Esophagus (tissue), 2 donors: ENCODE measurements at regions not wholly inside any gene's neighbourhood (a gene's known extent, or its start where the extent isn't known, plus 50 kb on each side); places are given as distances from the start of the nearest gene placed in this dataset.

ENCODE experiments used
- H3K27ac ChIP-seq, 2 donors: one replicate each; pipeline ENCODE4 v1.5.1; 2013; ENCODE audit warnings: low read depth in 2 of 2, mild to moderate bottlenecking in 2 of 2, inconsistent platforms in 1 of 2, low read length in 1 of 2, moderate library complexity in 1 of 2
- H3K27me3 ChIP-seq, 2 donors: one replicate each; pipeline ENCODE4 v1.6.1; 2013; ENCODE audit warnings: low read length in 2 of 2, control low read depth in 1 of 2, mild to moderate bottlenecking in 1 of 2; ENCODE audit not compliant: insufficient read depth in 2 of 2, control insufficient read depth in 1 of 2
- H3K36me3 ChIP-seq, 2 donors: one replicate each; pipeline ENCODE4 v1.6.1; 2013; ENCODE audit warnings: low read length in 1 of 2; ENCODE audit not compliant: control insufficient read depth in 2 of 2, insufficient read depth in 2 of 2
- H3K4me1 ChIP-seq, 2 donors: one replicate each; pipeline ENCODE4 v1.6.1; 2013; ENCODE audit warnings: low read length in 1 of 2; ENCODE audit not compliant: control insufficient read depth in 2 of 2, insufficient read depth in 2 of 2
- H3K4me3 ChIP-seq, 2 donors: one replicate each; pipeline ENCODE4 v1.5.1; 2013; ENCODE audit warnings: low read length in 2 of 2, mild to moderate bottlenecking in 2 of 2, low read depth in 1 of 2, moderate library complexity in 1 of 2
- H3K9me3 ChIP-seq, 2 donors: one replicate each; pipeline ENCODE4 v1.6.1; 2013; ENCODE audit warnings: mild to moderate bottlenecking in 2 of 2, low read depth in 1 of 2, low read length in 1 of 2, moderate library complexity in 1 of 2; ENCODE audit not compliant: control insufficient read depth in 2 of 2, insufficient read depth in 1 of 2
- WGBS, 2 donors: extraction: QIAGEN DNeasy Blood & Tissue Kit; methylation state at CpG; one replicate each; pipeline ENCODE4 v1.1.7; 2013; 5-methylcytosine and 5-hydroxymethylcytosine counted together
- donor health status: healthy with polysubstance abuse.
- donor health status: Bipolar disorder and iron deficiency.

- no peaks in the 10 kb centered on the region for H3K9me3 ChIP-seq
- no peak overlapping the region for H3K4me3 ChIP-seq
- 18 to 28% methylated on average over 2 of the region's 2 CpGs for WGBS, 2 donors
- peak overlapping the region in 1 of 2 donors; percentile 13 for H3K27ac ChIP-seq
- H3K36me3 ChIP-seq = no peaks in the 10 kb centered on the region
- peaks cover 0 to 3% of the 10 kb centered on the region in 2 donors for H3K4me1 ChIP-seq
- no peaks in the 10 kb centered on the region for H3K27me3 ChIP-seq
These were observed 74.6 kb downstream of the AASDHPPT start for GRCh38 chr11:106152013-106152412.

DNA sequence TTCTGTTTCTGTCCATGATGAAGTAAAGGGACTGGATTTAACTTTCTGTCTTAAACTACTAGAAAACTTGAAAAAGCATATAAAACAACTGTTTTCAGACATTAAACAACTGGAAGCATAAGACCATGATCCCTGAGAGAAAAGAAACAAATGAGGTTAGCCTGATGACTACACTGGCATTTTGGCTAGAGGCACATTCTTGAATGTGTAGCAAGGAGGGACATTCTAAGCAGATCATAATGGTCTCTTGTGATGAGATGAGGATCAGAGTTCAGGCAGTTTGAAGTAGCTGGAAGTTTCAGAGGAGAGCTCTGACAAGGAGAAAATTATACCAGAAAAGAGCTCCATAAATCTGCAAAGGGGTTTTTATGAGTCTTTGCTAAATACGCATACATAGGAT lies 75.4 kb downstream of the AASDHPPT start:
- H3K9me3 ChIP-seq = no peaks in the 10 kb centered on the region
- H3K27ac ChIP-seq = no peak overlapping the region

DNA sequence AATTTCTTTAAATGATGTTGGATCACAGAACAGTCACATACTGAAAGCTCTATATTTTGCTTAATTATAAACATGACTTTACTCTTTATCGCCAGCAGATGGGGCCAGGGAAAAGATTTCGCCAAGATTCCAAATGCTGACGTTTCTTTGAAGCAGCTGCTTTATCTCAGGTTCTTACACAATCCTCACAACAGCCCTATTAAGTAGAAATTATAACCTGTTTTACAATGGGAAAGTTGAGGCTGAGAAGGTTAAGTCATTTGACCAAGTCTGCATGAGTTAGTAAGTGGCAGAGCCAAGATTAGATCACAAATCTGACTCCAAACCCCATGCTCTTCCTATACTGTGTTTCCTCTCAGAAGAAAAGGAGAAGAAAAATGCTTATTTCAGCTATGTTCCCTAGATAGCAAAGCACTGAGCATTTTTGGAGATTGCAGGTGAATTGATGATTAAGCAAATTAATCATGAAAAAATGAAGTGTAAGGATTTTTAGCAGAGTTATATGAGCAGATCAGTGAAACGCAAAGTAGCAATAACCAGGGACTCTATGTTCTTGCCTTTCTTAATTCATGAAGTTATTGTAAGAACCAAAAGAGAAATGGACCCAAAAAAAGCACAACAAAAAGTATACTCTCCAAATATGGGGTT lies 79.0 kb downstream of the AASDHPPT start:
- Histone ChIP-seq H3K27me3 (no peaks in the 10 kb centered on the region), H3K27ac (no peak overlapping the region), H3K9me3 (no peaks in the 10 kb centered on the region), H3K36me3 (no peaks in the 10 kb centered on the region), H3K4me1 (peaks cover 1 to 3% of the 10 kb centered on the region in 2 donors), H3K4me3 (no peak overlapping the region)
- WGBS, 2 donors = 22 to 23% methylated on average over 4 of the region's 4 CpGs

More for the DNA sequence above, 75.4 kb downstream of the AASDHPPT start:
- WGBS, 2 donors = 0% methylated on average over 1 of the region's 1 CpG
- Histone ChIP-seq H3K27me3 (no peaks in the 10 kb centered on the region), H3K4me3 (no peak overlapping the region), H3K4me1 (peaks cover 0 to 3% of the 10 kb centered on the region in 2 donors), H3K36me3 (no peaks in the 10 kb centered on the region)

- Histone ChIP-seq H3K27me3 (no peaks in the 10 kb centered on the region), H3K36me3 (no peaks in the 10 kb centered on the region), H3K27ac (no peak overlapping the region), H3K4me1 (peaks cover 0 to 3% of the 10 kb centered on the region in 2 donors), H3K4me3 (no peak overlapping the region), H3K9me3 (no peaks in the 10 kb centered on the region)
- 55 to 72% methylated on average over 3 of the region's 3 CpGs for WGBS, 2 donors
These were observed 80.9 kb downstream of the AASDHPPT start for GRCh38 chr11:106158406-106158805.

DNA sequence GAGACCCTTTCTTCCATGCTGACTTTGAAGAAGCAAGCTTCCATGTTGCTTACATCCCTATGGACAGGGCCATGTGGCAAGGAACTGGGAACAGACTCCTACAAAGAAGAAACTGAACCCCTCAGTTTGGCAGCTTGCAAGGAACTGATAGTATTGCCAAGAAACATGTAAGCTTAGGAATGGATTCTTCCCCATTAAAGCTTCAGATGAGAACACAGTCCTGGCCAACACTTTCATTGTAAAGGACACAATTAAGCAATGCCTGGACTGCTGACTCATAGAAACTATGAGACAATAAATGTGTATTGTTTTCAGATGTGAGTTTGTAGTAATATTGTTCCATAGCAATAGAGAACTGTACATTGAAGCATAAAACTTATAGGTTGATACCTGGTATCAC lies 82.4 kb downstream of the AASDHPPT start:
- Histone ChIP-seq H3K4me3 (no peak overlapping the region), H3K27ac (no peak overlapping the region), H3K4me1 (peaks cover 0 to 3% of the 10 kb centered on the region in 2 donors), H3K27me3 (no peaks in the 10 kb centered on the region), H3K9me3 (no peaks in the 10 kb centered on the region), H3K36me3 (no peaks in the 10 kb centered on the region)

GRCh38 chr11:106160494-106160893 lies 83.0 kb downstream of the AASDHPPT start:
- WGBS, 2 donors = 75 to 78% methylated on average over 7 of the region's 7 CpGs
- no peaks in the 10 kb centered on the region for H3K9me3 ChIP-seq
- H3K4me3 ChIP-seq = no peak overlapping the region

DNA sequence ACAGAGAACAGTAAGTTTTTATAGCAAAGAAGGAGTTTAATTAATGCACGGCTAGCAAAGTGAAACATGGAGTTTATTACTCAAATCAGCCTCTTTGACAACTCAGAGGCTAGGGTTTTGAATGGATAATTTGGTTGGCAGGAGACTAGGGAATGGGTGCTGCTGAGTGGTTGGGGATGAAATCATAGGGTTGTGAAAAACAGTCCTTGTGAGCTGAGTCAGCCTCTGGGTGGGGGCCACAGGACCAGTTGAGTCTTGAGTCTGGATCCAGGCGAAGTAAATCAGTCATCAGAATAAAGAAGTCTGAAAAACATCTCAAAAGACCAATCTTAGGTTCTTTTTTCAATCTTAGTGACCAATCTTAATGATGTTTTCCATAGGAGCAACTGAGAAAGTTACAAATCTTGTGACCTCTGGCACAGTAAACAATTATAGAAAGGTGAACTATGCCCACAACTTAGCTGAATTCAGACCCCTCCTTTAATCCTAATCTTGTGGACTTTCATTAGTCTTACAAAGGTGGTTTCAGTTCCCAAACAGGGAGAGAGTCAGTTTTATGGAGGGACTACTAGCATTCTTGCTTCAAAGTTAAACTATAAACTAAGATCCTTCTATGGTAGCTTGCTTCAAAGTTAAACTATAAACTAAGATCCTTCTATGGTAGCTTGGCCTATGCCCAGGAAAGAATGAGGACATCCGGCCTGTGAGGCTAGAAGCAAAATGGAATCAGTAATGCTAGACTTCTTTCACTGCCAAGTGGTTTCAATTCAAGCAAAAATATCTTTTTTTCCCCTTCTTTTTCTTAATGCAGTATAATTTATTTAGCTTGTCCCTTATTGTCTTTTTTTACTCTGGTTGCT lies 84.5 kb downstream of the AASDHPPT start:
- Histone ChIP-seq H3K4me3 (no peak overlapping the region), H3K27ac (no peak overlapping the region), H3K36me3 (no peaks in the 10 kb centered on the region), H3K4me1 (peaks cover 0 to 3% of the 10 kb centered on the region in 2 donors), H3K27me3 (no peaks in the 10 kb centered on the region), H3K9me3 (peaks cover 0 to 4% of the 10 kb centered on the region in 2 donors)
- 43 to 60% methylated on average over 3 of the region's 3 CpGs for WGBS, 2 donors

More at GRCh38 chr11:106160494-106160893, 83.0 kb downstream of the AASDHPPT start:
- no peaks in the 10 kb centered on the region for H3K27me3 ChIP-seq
- H3K27ac ChIP-seq = no peak overlapping the region
- H3K4me1 ChIP-seq = peaks cover 0 to 3% of the 10 kb centered on the region in 2 donors
- no peaks in the 10 kb centered on the region for H3K36me3 ChIP-seq

DNA sequence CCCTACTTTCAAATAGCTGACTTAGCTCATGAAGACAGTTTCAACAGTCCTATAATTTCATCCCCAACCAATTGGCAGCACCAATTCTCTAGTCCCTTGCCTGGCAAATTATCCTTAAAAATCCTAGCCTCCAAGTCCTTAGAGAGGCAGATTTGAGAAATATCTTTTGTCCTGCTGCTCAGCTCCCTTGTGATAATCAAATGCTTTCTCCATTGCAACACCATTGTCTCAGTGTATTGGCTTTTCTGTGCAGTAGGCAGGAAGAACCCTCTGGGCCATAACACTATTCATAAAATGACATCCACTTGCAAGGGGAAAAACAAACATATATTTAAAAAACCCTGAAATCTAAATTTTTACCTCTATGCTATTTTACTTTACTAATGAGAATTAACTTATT lies 89.6 kb downstream of the AASDHPPT start:
- Histone ChIP-seq H3K4me3 (no peak overlapping the region), H3K4me1 (no peaks in the 10 kb centered on the region), H3K9me3 (peaks cover 0 to 4% of the 10 kb centered on the region in 2 donors), H3K27me3 (no peaks in the 10 kb centered on the region), H3K36me3 (no peaks in the 10 kb centered on the region), H3K27ac (no peak overlapping the region)

DNA sequence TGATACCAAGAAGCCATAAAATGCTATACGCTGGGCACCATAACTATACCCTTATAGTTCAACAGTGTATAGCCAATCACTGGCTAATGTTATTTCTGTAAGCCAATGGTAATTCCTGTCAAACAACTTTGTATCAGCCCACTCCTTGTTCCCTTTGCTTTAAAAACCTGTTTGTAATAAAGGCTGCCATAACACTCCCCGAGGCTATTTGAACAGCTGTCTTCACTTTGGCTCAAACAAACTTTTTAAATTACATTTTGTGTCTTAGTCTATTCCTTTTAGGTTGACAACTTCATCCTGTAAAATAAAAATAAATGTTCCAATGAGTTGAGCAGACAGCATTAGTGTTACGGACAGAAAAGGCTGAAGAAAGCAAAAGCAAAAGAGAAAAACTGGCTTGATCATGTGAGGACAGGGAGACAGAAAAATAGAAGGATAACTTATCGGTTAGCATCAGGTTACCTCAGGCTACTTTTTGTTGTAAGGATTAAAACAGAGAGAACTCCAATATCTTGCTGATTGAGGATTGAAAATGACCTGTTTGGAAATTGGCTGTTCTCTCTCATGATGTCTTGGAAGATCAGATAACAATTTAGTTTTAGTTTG lies 95.0 kb downstream of the AASDHPPT start:
- Histone ChIP-seq H3K4me3 (peak overlapping the region in 1 of 2 donors; percentile 26), H3K9me3 (no peaks in the 10 kb centered on the region), H3K36me3 (no peaks in the 10 kb centered on the region), H3K4me1 (no peaks in the 10 kb centered on the region), H3K27ac (peak overlapping the region in 1 of 2 donors; percentile 62), H3K27me3 (no peaks in the 10 kb centered on the region)
- 40 to 56% methylated on average over 4 of the region's 4 CpGs for WGBS, 2 donors
